NCI-H345 treated with DMSO at 0.1 percent for 48 hours (cell line): ENCODE measurements at regions not wholly inside any gene's neighbourhood (a gene's known extent, or its start where the extent isn't known, plus 50 kb on each side); places are given as distances from the start of the nearest gene placed in this dataset.
"Not testable (repeated sequence)": the region's sequence is repeated elsewhere in the genome, so short reads cannot be mapped to it uniquely, and the experiment has no call there.

Experiments
- DNase-seq: peaks from one replicate; lab custom pipeline; 2025; ENCODE audit not compliant: unreplicated experiment; lab: John Stamatoyannopoulos, UW

GRCh38 chr17:31798205-31798724 is 60.8 kb downstream of the COPRS start:
- DNase-seq, result no peak

- not testable (repeated sequence) for DNase-seq
These were observed 63.1 kb downstream of the COPRS start for GRCh38 chr17:31795941-31796340.

GRCh38 chr17:31794111-31794510 is 64.9 kb downstream of the COPRS start:
- no peak for DNase-seq

DNA sequence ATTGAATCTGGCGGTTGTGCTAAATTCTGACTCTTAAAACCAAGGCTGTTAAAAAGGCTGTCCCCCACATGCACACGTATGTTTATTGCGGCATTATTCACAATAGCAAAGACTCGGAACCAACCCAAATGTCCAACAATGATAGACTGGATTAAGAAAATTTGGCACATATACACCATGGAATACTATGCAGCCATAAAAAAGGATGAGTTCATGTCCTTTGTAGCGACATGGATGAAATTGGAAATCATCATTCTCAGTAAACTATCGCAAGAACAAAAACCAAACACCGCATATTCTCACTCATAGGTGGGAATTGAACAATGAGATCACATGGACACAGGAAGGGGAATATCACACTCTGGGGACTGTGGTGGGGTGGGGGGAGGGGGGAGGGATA is 65.4 kb downstream of the COPRS start:
- not testable (repeated sequence) for DNase-seq

- no peak for DNase-seq
These were observed 66.9 kb downstream of the COPRS start for GRCh38 chr17:31792007-31792585.

- no peak for DNase-seq
These were observed 69.1 kb downstream of the COPRS start for GRCh38 chr17:31789707-31790505.

- no peak for DNase-seq
These were observed 70.1 kb downstream of the COPRS start for GRCh38 chr17:31788956-31789355.

DNA sequence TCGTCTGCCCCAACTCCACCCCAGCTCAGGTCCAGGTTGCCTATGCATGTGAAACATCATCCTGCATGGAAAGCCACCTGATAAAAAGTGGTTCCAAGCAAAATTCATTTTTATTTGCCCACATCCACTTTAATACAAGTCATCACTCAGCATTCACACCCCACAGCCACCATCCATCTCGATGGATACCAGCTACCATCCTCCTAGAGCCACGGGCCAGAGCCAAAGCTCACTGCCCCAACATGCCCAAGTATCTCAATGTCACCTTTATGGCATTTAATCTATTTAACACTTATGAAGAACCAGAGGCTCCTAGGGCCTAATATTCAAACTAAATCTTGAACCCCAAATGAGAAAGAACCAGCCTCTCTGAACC is 70.5 kb downstream of the COPRS start:
- no peak for DNase-seq

DNA sequence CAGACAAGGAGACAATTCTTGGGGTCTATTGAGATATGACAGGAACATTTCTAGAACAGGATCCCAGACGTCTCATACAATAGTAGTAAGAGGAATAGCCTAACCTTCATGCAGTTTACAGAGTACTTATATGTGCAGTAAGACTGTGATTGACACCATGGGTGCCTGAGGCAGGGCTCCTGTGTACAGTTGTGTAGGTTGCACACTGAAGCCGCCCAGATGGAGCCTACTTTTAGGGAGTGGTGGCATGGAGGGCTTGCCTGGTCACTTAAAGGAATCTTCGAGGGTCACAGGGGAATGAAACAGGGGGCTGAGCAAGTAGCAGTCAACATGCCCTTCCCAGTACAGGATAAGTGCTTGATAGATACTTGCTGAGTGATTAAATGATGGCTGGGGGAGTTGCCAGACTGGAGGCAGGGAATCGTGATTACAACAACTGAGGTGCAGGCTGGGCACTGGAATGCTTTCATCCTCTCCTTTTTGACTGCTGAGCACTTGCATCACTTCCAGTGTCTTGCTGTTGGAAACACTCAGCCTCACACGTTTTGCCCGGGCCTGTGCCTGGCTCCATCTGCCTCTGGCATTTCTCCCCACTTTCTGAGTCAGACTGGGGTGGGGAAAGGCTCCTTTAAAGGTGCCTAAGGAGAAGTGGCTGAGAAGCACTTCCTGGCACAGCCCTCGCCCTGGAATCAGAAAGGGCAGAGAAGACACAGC is 71.0 kb downstream of the COPRS start:
- DNase-seq, result no peak

- no peak for DNase-seq
These were observed 72.1 kb downstream of the COPRS start for GRCh38 chr17:31786796-31787481.

- no peak for DNase-seq
These were observed 78.6 kb downstream of the COPRS start for GRCh38 chr17:31780483-31780882.

- DNase-seq, result no peak
These were observed 80.5 kb downstream of the COPRS start for GRCh38 chr17:31778523-31778922.

GRCh38 chr17:31771328-31771727 is 87.7 kb downstream of the COPRS start:
- not testable (repeated sequence) for DNase-seq

DNA sequence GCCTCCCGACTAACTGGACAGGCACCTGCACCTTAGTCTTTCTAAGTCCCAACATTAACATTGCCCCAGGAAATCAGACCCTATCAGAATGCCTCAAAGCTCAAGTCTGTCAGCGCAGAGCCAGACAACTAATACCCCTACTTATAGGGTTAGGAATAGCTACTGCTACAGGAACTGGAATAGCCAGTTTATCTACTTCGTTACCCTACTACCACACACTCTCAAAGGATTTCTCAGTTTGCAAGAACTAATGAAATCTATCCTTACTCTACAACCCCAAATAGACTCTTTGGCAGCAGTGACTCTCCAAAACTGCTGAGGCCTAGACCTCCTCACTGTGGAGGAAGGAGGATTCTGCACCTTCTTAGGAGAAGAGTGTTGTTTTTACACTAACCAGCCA is 88.5 kb downstream of the COPRS start:
- DNase-seq, result not testable (repeated sequence)

DNA sequence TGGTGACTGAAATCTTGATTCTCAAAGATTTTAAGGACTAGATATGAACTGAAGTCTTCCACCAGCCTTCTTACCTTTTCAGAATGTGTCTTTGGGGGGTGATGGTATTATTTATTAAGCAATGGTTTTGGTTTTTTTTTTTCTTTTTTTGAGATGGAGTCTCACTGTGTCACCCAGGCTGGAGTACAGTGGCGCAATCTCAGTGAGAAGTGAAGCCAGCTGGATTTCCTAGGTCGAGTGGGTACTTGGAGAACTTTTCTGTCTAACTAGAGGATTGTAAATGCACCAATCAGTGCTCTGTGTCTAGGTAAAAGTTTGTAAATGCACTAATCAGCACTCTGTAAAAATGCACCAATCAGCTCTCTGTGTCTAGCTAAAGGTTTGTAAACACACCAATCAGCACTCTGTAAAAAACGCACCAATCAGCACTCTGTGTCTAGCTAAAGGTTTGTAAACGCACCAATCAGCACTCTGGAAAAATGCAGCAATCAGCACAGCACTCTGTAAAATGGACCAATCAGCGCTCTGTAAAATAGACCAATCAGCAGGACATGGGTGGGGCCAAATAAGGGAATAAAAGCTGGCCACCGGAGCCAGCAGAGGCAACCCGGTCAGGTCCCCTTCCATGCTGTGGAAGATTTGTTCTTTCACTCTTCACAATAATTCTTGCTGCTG is 97.1 kb downstream of the COPRS start:
- not testable (repeated sequence) for DNase-seq

DNA sequence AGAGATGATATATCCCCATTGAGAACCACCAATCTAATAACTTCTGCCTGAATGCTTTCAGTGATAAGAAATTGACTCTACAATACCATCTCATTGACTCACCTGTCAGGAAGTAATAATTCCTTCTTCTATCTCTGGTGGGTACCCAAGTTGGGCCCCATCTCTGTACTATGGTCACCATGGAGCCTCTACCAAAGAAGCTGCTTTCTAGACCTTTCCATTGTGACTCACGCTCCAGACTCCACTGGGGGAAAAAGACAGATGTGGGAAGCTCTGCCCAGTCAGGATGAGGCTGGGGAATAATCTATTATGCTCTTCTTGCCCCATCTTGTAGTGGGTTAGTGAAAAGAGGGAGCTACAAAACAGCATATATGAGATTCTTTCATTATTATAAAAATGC is 100.4 kb downstream of the COPRS start:
- DNase-seq, result no peak

DNA sequence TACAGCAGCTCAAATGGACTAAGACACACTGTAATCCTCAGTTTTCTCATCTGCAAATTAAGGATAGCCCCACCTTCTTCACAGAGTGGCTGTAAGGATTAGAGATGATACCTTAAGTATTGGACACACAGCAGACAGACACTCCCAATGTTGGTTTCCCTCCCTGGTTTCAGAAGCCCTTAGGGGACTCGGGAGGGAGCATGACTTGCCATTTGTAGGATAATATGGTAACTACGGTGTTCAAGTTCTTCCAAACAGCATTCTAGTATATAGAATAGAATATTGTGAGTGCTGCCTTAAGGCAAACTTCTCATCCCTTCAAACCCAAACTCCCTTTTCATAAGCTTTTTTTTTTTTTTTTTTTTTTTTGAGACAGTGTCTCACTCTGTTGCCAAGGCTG is 101.9 kb downstream of the COPRS start:
- no peak for DNase-seq

- no peak for DNase-seq
These were observed 104.7 kb downstream of the COPRS start for GRCh38 chr17:31754239-31754945.

GRCh38 chr17:31753011-31753410 is 106.0 kb downstream of the COPRS start:
- no peak for DNase-seq

- DNase-seq, result no peak
These were observed 106.5 kb downstream of the COPRS start for GRCh38 chr17:31752584-31752983.
